Osteocyte (in vitro differentiated cells): ENCODE measurements at regions not wholly inside any gene's neighbourhood (a gene's known extent, or its start where the extent isn't known, plus 50 kb on each side); places are given as distances from the start of the nearest gene placed in this dataset.

ENCODE experiments used
- DNase-seq: peaks from one replicate; pipeline ENCODE4 v3.0.0; 2021; ENCODE audit warnings: mixed read lengths; ENCODE audit not compliant: unreplicated experiment; ENCODE audit errors: extremely low spot score
- H3K27ac Mint-ChIP-seq: one replicate; pipeline ENCODE4 v1.8.0; 2021; ENCODE audit warnings: mild to moderate bottlenecking, mixed read lengths; ENCODE audit not compliant: unreplicated experiment
- H3K27me3 Mint-ChIP-seq: one replicate; pipeline ENCODE4 v1.8.0; 2021; ENCODE audit warnings: mixed read lengths; ENCODE audit not compliant: unreplicated experiment
- H3K36me3 Mint-ChIP-seq: one replicate; pipeline ENCODE4 v1.8.0; 2021; ENCODE audit warnings: mixed read lengths; ENCODE audit not compliant: unreplicated experiment
- H3K4me1 Mint-ChIP-seq: one replicate; pipeline ENCODE4 v1.8.0; 2021; ENCODE audit warnings: mixed read lengths; ENCODE audit not compliant: unreplicated experiment
- H3K4me3 Mint-ChIP-seq: one replicate; pipeline ENCODE4 v1.8.0; 2021; ENCODE audit warnings: mild to moderate bottlenecking, moderate library complexity, mixed read lengths; ENCODE audit not compliant: unreplicated experiment
- H3K9me3 Mint-ChIP-seq: one replicate; pipeline ENCODE4 v1.8.0; 2021; ENCODE audit warnings: mixed read lengths; ENCODE audit not compliant: unreplicated experiment
- CTCF ChIP-seq: fragments of 200-600 bp; sonication (generic); IDR thresholded peaks from 2 replicates; pipeline ENCODE4 v1.5.0; 2021; ENCODE audit warnings: antibody characterized with exemption, mild to moderate bottlenecking, moderate library complexity

GRCh38 chr2:164143183-164143930, 407.5 kb upstream of the FIGN start:
- Mint-ChIP-seq H3K4me3 (no peak overlapping the region), H3K27ac (no peak overlapping the region), H3K9me3 (no peaks in the 10 kb centered on the region), H3K27me3 (no peaks in the 10 kb centered on the region), H3K4me1 (peaks cover 13% of the 10 kb centered on the region), H3K36me3 (no peaks in the 10 kb centered on the region)
- no peak for TF ChIP-seq CTCF
- no peak for DNase-seq

- Mint-ChIP-seq H3K4me3 (no peak overlapping the region), H3K36me3 (no peaks in the 10 kb centered on the region)
Observed at GRCh38 chr2:164142755-164143154, 406.9 kb upstream of the FIGN start.

GRCh38 chr2:164141271-164141670, 405.5 kb upstream of the FIGN start:
- Mint-ChIP-seq H3K9me3 (no peaks in the 10 kb centered on the region), H3K4me3 (no peak overlapping the region), H3K4me1 (peaks cover 13% of the 10 kb centered on the region), H3K27ac (no peak overlapping the region), H3K36me3 (no peaks in the 10 kb centered on the region), H3K27me3 (no peaks in the 10 kb centered on the region)
- no peak for TF ChIP-seq CTCF
- DNase-seq = no peak

More at GRCh38 chr2:164142755-164143154, 406.9 kb upstream of the FIGN start:
- no peak overlapping the region for H3K27ac Mint-ChIP-seq
- H3K4me1 Mint-ChIP-seq = peaks cover 13% of the 10 kb centered on the region
- TF ChIP-seq CTCF = no peak
- no peak for DNase-seq
- H3K27me3 Mint-ChIP-seq = no peaks in the 10 kb centered on the region
- H3K9me3 Mint-ChIP-seq = no peaks in the 10 kb centered on the region

GRCh38 chr2:164138750-164139149, 402.9 kb upstream of the FIGN start:
- no peak for DNase-seq
- Mint-ChIP-seq H3K36me3 (no peaks in the 10 kb centered on the region), H3K27me3 (no peaks in the 10 kb centered on the region), H3K9me3 (no peaks in the 10 kb centered on the region), H3K27ac (no peak overlapping the region), H3K4me3 (no peak overlapping the region), H3K4me1 (peaks cover 3% of the 10 kb centered on the region)
- TF ChIP-seq CTCF = no peak

GRCh38 chr2:164134336-164134735, 398.5 kb upstream of the FIGN start:
- H3K27ac Mint-ChIP-seq = no peak overlapping the region
- TF ChIP-seq CTCF = no peak
- no peak overlapping the region for H3K4me3 Mint-ChIP-seq
- no peak for DNase-seq
- no peaks in the 10 kb centered on the region for H3K36me3 Mint-ChIP-seq
- no peaks in the 10 kb centered on the region for H3K27me3 Mint-ChIP-seq
- no peaks in the 10 kb centered on the region for H3K4me1 Mint-ChIP-seq
- H3K9me3 Mint-ChIP-seq = no peaks in the 10 kb centered on the region
